Upper lobe of left lung (tissue), 6 donors: ENCODE measurements at regions not wholly inside any gene's neighbourhood (a gene's known extent, or its start where the extent isn't known, plus 50 kb on each side); places are given as distances from the start of the nearest gene placed in this dataset.

Source experiments
- ATAC-seq, 2 donors: fragments of 200-7000 bp; cut with Tn5 transposase; one replicate each; pipeline ENCODE4 v1.9.1; 2022; ENCODE audit warnings: mild to moderate bottlenecking in 2 of 2, moderate library complexity in 2 of 2; ENCODE audit not compliant: low FRiP score in 2 of 2
- DNase-seq, 2 donors: peaks; one replicate each; pipeline ENCODE4 v3.0.0-alpha.2; 2019 to 2020
- H3K27ac ChIP-seq, 4 donors: fragments of 200-600 bp; sonication (generic); one replicate each; pipeline ENCODE4 v1.5.1; 2016 to 2019
- H3K27me3 ChIP-seq, 4 donors: fragments of 200-600 bp; sonication (generic); one replicate each; pipeline ENCODE4 v1.5.1; 2017 to 2019
- H3K36me3 ChIP-seq, 4 donors: fragments of 200-600 bp; sonication (generic); one replicate each; pipeline ENCODE4 v1.5.1; 2016 to 2019
- H3K4me1 ChIP-seq, 4 donors: fragments of 200-600 bp; sonication (generic); one replicate each; pipeline ENCODE4 v1.5.1; 2018 to 2019
- H3K4me3 ChIP-seq, 4 donors: fragments of 200-600 bp; sonication (generic); one replicate each; pipeline ENCODE4 v1.5.1; 2017 to 2019; ENCODE audit warnings: mild to moderate bottlenecking in 2 of 4, moderate library complexity in 1 of 4
- H3K9me3 ChIP-seq, 4 donors: fragments of 200-600 bp; sonication (generic); one replicate each; pipeline ENCODE4 v1.5.1; 2018 to 2019
- EP300 ChIP-seq, 4 donors: sonication (generic); formaldehyde crosslinking; IDR thresholded peaks; one replicate each; pipeline ENCODE4 v1.5.1; 2017; ENCODE audit warnings: antibody characterized with exemption in 4 of 4, control low read depth in 2 of 4
- POLR2A ChIP-seq, 4 donors: fragments of 450-650 bp; IDR thresholded peaks; one replicate each; pipeline ENCODE4 v1.5.1; 2016 to 2017; ENCODE audit warnings: antibody characterized with exemption in 4 of 4, mild to moderate bottlenecking in 2 of 4
- POLR2AphosphoS5 ChIP-seq, 2 donors: sonication (generic); formaldehyde crosslinking; IDR thresholded peaks; one replicate each; pipeline ENCODE4 v1.5.1; 2017; ENCODE audit warnings: antibody characterized with exemption in 2 of 2
- WGBS, 2 donors: methylation state at CpG; one replicate each; pipeline ENCODE4 v1.1.5; 2017 to 2018; 5-methylcytosine and 5-hydroxymethylcytosine counted together
- TF ChIP-seq, protein P1 (sequence below), 6 experiments: fragments of 450-650 bp in 4 of 6; fragments of 200-600 bp in 2 of 6; sonication (generic) in 2 of 6; IDR thresholded peaks; one replicate each; pipeline ENCODE4 v1.5.1; 2016 to 2019; ENCODE audit warnings: antibody characterized with exemption in 6 of 6
- donor health status: DM: no; HTN: no; CAD: no; lungs with moderate emphysema.
- donor health status: DM: no; HTN: yes; CAD: no; lungs with severe emphysema.

DNA sequence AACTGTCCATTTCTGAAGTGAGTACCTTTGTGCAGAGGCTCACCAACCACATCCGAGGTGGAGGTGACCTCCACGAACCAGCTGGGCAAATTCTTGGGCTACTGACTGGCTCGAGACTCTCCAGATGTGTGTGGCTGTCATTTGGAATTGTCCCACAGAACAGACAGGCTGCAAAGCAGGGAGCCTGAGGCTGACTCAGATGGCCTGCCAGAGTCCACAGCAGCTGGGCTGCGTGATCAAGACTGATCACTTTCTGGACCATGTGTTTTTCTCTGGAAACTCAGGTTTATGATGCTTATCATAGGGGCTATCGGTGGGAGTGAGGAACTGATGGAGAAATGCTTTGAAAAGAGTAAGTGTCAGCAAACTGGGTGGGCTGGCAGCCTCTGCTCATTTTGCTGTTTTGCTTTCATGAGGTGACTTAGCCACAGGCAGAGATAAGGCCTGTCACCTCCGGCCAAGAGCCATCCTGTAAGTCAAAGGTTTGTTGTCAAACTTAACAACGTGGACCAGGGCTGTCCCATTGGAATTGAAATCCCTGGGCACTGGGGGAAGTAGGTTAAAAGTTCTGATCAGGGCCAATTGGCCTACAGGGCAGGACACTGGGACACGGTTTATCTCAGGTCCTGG is 120.4 kb downstream of the LIPG start:
- TF ChIP-seq POLR2A (IDR thresholded peaks at IDR 0.05) (no peak), POLR2AphosphoS5 (IDR thresholded peaks at IDR 0.05) (no peak)

DNA sequence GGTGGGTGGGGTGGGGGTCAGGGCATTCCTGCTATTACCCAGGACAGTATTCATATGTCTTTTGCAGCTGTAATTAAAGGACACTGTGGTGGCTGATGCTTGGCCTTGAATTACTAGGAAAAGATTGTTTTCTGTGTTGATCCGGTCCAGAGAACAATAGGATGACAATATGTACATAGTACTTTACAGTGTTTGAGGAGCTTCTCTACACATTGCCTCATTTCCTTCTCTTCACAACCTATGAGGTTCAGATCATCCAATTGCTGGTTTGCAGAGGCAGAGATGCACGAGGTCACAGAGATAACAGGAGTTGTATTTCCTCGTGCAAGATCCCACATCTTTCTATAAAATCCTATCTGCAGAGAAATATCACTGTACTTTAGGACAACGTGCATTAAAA is 119.5 kb downstream of the LIPG start:
- Histone ChIP-seq H3K27ac (no peak overlapping the region), H3K36me3 (no peaks in the 10 kb centered on the region), H3K4me1 (no peaks in the 10 kb centered on the region), H3K4me3 (no peak overlapping the region), H3K9me3 (no peaks in the 10 kb centered on the region), H3K27me3 (no peaks in the 10 kb centered on the region)
- ATAC-seq (no peak), DNase-seq (no peak)
- WGBS, 2 donors = 58 to 65% methylated on average over 4 of the region's 4 CpGs
- TF ChIP-seq EP300 (IDR thresholded peaks at IDR 0.05) (no peak), POLR2A (IDR thresholded peaks at IDR 0.05) (no peak), POLR2AphosphoS5 (IDR thresholded peaks at IDR 0.05) (no peak)
- TF ChIP-seq, protein P1, sequence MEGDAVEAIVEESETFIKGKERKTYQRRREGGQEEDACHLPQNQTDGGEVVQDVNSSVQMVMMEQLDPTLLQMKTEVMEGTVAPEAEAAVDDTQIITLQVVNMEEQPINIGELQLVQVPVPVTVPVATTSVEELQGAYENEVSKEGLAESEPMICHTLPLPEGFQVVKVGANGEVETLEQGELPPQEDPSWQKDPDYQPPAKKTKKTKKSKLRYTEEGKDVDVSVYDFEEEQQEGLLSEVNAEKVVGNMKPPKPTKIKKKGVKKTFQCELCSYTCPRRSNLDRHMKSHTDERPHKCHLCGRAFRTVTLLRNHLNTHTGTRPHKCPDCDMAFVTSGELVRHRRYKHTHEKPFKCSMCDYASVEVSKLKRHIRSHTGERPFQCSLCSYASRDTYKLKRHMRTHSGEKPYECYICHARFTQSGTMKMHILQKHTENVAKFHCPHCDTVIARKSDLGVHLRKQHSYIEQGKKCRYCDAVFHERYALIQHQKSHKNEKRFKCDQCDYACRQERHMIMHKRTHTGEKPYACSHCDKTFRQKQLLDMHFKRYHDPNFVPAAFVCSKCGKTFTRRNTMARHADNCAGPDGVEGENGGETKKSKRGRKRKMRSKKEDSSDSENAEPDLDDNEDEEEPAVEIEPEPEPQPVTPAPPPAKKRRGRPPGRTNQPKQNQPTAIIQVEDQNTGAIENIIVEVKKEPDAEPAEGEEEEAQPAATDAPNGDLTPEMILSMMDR (IDR thresholded peaks at IDR 0.05) = no peak

More for the DNA sequence above, 120.4 kb downstream of the LIPG start:
- Histone ChIP-seq H3K27ac (no peak overlapping the region), H3K9me3 (no peaks in the 10 kb centered on the region), H3K27me3 (no peaks in the 10 kb centered on the region), H3K4me3 (no peak overlapping the region), H3K4me1 (no peaks in the 10 kb centered on the region), H3K36me3 (no peaks in the 10 kb centered on the region)
- WGBS, 2 donors = 81 to 86% methylated on average over 7 to 8 of the region's 8 CpGs
- ATAC-seq (no peak), DNase-seq (no peak)

DNA sequence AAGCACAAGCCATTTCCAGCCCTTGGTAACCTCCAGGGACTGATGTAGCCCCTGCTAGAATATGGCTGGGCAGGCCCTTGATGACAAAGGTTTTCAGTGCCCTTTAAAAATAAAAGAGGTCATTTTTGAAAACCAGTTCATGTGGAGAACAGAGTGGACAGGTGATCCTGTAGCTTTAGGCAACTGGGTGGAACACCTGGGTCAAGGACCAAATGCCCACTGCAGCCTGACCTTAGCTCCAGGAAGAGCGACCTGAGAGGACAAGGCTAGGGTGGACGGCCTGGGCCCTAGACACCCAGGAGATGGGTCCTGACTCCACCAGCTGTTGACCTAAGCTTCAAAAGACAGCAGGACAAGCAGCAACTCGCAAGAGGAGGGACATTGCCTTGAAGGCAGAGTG is 116.6 kb downstream of the LIPG start:
- no peaks in the 10 kb centered on the region for H3K4me1 ChIP-seq
- H3K9me3 ChIP-seq = no peaks in the 10 kb centered on the region
- TF ChIP-seq POLR2AphosphoS5 (IDR thresholded peaks at IDR 0.05) (no peak), POLR2A (IDR thresholded peaks at IDR 0.05) (no peak), EP300 (IDR thresholded peaks at IDR 0.05) (no peak)
- TF ChIP-seq, protein P1 (IDR thresholded peaks at IDR 0.05) = no peak
- no peak overlapping the region for H3K4me3 ChIP-seq
- ATAC-seq (no peak), DNase-seq (no peak)
- H3K27ac ChIP-seq = no peak overlapping the region
- no peaks in the 10 kb centered on the region for H3K27me3 ChIP-seq
- no peaks in the 10 kb centered on the region for H3K36me3 ChIP-seq
- 86 to 88% methylated on average over 1 to 3 of the region's 3 CpGs for WGBS, 2 donors

DNA sequence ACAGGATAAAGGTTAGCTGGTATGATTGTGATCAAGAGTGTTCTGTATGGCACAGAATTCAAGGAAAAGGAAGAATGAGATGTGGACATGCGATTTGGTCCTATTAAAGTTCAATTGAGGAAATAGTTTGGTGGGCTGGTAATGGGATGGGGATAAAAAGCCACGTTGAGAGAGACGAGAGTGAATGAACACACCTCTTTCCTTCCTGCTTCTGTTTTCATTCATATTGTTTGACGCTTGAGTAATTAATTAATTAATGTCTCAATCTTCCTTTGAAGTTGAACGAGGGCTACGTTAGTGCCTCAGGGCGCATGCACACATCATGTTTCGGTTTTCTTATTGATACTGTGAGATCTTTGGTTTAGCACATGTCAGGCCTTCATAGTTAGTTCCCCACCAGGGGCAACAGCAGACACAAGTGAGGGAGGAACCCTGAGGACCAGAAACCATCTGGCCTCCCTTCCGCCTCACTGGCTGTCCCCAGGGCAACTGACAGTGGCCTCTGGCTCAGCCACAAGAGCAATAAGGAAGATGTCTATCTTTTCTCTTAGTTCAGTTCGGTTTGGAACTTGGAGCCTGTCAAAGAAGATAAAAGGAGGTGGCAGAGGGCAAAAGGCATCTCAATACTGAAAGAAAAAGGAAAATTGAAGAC is 116.0 kb downstream of the LIPG start:
- H3K9me3 ChIP-seq = no peaks in the 10 kb centered on the region
- ATAC-seq = no peak
- DNase-seq = no peak
- no peaks in the 10 kb centered on the region for H3K27me3 ChIP-seq
- TF ChIP-seq POLR2AphosphoS5 (IDR thresholded peaks at IDR 0.05) = no peak
- TF ChIP-seq POLR2A (IDR thresholded peaks at IDR 0.05) = no peak
- no peak for TF ChIP-seq EP300 (IDR thresholded peaks at IDR 0.05)
- TF ChIP-seq, protein P1 (IDR thresholded peaks at IDR 0.05) = no peak
- WGBS, 2 donors = 66 to 67% methylated on average over 10 of the region's 10 CpGs
- no peak overlapping the region for H3K4me3 ChIP-seq
- H3K27ac ChIP-seq = no peak overlapping the region
- H3K36me3 ChIP-seq = no peaks in the 10 kb centered on the region
- H3K4me1 ChIP-seq = peaks cover 0 to 3% (median 0%) of the 10 kb centered on the region in 4 donors

DNA sequence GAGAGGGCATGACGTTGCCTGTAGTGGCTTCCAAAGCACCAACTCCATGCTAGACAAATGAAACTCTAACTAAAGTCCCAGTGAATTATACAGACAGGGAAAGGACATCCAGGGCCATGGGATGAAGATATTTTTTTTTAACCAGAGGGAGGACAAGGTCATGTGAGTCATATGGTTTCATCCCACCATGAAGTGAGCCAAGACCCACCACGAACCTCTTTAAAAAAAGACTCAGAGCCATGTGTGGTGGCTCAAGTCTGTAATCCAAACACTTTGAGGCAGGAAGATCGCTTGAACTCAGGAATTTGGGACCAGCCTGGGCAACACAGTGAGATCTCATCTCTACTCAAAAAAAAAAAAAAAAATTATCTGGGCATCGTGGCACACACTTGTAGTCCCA is 115.2 kb downstream of the LIPG start:
- no peak for ATAC-seq
- Histone ChIP-seq H3K9me3 (no peaks in the 10 kb centered on the region), H3K4me3 (no peak overlapping the region), H3K36me3 (no peaks in the 10 kb centered on the region), H3K4me1 (peaks cover 0 to 3% (median 0%) of the 10 kb centered on the region in 4 donors), H3K27ac (no peak overlapping the region), H3K27me3 (no peaks in the 10 kb centered on the region)
- TF ChIP-seq, protein P1 (IDR thresholded peaks at IDR 0.05) = no peak
- TF ChIP-seq EP300 (IDR thresholded peaks at IDR 0.05) = no peak
- TF ChIP-seq POLR2AphosphoS5 (IDR thresholded peaks at IDR 0.05) = no peak
- no peak for TF ChIP-seq POLR2A (IDR thresholded peaks at IDR 0.05)
- WGBS, 2 donors = 86% methylated on average over 4 of the region's 4 CpGs
- DNase-seq = no peak
